A673 (cell line): ENCODE measurements at regions not wholly inside any gene's neighbourhood (a gene's known extent, or its start where the extent isn't known, plus 50 kb on each side); places are given as distances from the start of the nearest gene placed in this dataset.

Experiments used
- BruUV-seq: library from RNA; stranded (reverse); fragments of 400-500 nt; replicated peaks from 2 replicates; lab custom pipeline; 2021; lab: Mats Ljungman, UMichigan
- CTCF ChIA-PET: fragments of 300-600 bp; sonication (Branson Sonifier 250); formaldehyde crosslinking; loops from one replicate; lab custom pipeline; 2022; ENCODE audit warnings: antibody characterized with exemption; lab: Charles Lee
- POLR2A ChIA-PET: fragments of 300-600 bp; sonication (Branson Sonifier 250); formaldehyde crosslinking; loops from one replicate; lab custom pipeline; 2022; ENCODE audit warnings: antibody characterized with exemption; ENCODE audit not compliant: low non-redundant PET; lab: Charles Lee
- DNase-seq: peaks from one replicate; pipeline ENCODE4 v3.0.0-alpha.2; 2015; ENCODE audit warnings: low spot score
- H3K27ac ChIP-seq: fragments of 200-600 bp; sonication (generic); 2 replicates; pipeline ENCODE4 v1.5.1; 2016; ENCODE audit warnings: mixed run types, low read depth, mild to moderate bottlenecking, mixed read lengths, antibody characterized with exemption, low read length; ENCODE audit not compliant: poor library complexity, severe bottlenecking
- H3K27me3 ChIP-seq: fragments of 200-600 bp; sonication (generic); replicated peaks from 2 replicates; pipeline ENCODE4 v1.6.1; 2017; ENCODE audit warnings: mixed run types, low read depth, mild to moderate bottlenecking, mixed read lengths, antibody characterized with exemption, low read length; ENCODE audit not compliant: insufficient read depth, poor library complexity
- H3K36me3 ChIP-seq: fragments of 200-600 bp; sonication (generic); 2 replicates; pipeline ENCODE4 v1.6.1; 2016; ENCODE audit warnings: mixed run types, mild to moderate bottlenecking, mixed read lengths, antibody characterized with exemption, low read length; ENCODE audit not compliant: insufficient read depth, poor library complexity, severe bottlenecking
- H3K4me1 ChIP-seq: fragments of 200-600 bp; sonication (generic); 2 replicates; pipeline ENCODE4 v1.6.1; 2017; ENCODE audit warnings: mixed run types, mild to moderate bottlenecking, mixed read lengths, antibody characterized with exemption, low read length; ENCODE audit not compliant: insufficient read depth, poor library complexity, severe bottlenecking
- H3K4me3 ChIP-seq: fragments of 200-600 bp; sonication (generic); 2 replicates; pipeline ENCODE4 v1.5.1; 2016; ENCODE audit warnings: low read depth, mixed run types, mild to moderate bottlenecking, mixed read lengths, low read length; ENCODE audit not compliant: poor library complexity, severe bottlenecking
- H3K9me3 ChIP-seq: fragments of 200-600 bp; sonication (generic); 2 replicates; pipeline ENCODE4 v1.6.1; 2016; ENCODE audit warnings: mixed run types, low read depth, mild to moderate bottlenecking, mixed read lengths, antibody characterized with exemption, low read length; ENCODE audit not compliant: poor library complexity, severe bottlenecking
- CTCF ChIP-seq: fragments of 300-800, 200-600 bp; sonication (generic); conservative IDR thresholded peaks from 2 replicates; pipeline ENCODE4 v1.5.1; 2017; ENCODE audit warnings: low read depth, mild to moderate bottlenecking, antibody characterized with exemption, low read length, moderate library complexity, mixed read lengths
- EZH2 ChIP-seq: fragments of 200-600 bp; sonication (generic); IDR thresholded peaks from 2 replicates; pipeline ENCODE4 v1.6.1; 2017; ENCODE audit warnings: borderline replicate concordance, low read depth, mild to moderate bottlenecking, mixed read lengths, antibody characterized with exemption, low read length; ENCODE audit not compliant: poor library complexity, severe bottlenecking
- intact Hi-C: fragments of 100-400 bp; cut with micrococcal nuclease; formaldehyde crosslinking; loops from one replicate; pipeline ENCODE4 v1.10.0; 2022; ENCODE audit not compliant: unreplicated experiment

DNA sequence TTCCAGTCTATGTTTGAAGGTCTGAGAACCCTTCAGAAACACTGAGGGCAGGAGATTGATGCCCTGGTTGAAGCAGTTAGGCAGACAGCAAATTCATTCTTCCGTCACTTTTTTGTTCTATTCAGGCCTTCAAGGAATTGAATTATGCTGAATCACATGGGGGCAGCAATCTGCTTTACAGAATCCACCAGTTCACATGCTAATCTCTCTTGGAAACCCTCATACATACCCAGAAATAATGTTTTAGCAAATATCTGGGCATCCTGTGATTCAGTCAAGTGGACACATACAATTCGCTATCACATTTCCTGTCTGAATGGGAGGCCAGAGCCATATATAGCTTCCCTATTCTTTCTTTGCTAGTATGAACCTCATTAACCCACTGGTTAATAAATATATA, 301.4 kb upstream of the CNTNAP5 start:
- no peaks in the 10 kb centered on the region for H3K36me3 ChIP-seq
- ChIA-PET POLR2A (no interaction called here), CTCF (no interaction called here)
- H3K4me1 ChIP-seq, result no peaks in the 10 kb centered on the region
- DNase-seq, result peak; percentile 12
- no TSS peak for BruUV-seq
- no peak overlapping the region for H3K4me3 ChIP-seq
- no peak overlapping the region for H3K27ac ChIP-seq
- intact Hi-C loops, result no loop called here
- no peaks in the 10 kb centered on the region for H3K27me3 ChIP-seq
- peaks cover 5% of the 10 kb centered on the region for H3K9me3 ChIP-seq
- no peak for TF ChIP-seq CTCF
- no peak for TF ChIP-seq EZH2

DNA sequence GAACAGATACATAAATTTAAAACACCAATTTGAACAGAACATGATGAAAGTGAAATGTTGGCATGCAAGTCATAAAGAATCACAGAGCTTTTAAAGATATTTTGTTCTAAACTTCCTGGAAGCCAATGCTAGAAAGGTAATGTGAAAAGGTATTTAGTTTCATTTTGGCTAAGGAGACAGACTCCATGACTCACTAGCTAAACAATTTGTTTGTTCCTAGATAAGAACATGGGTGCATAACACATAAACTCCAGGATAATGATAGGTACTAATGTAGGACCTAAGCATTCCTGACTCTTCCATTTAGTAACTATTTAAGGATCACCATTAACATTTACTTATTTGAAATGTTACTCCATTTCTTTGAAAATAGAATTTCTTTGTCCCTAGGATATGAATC, 292.5 kb upstream of the CNTNAP5 start:
- Histone ChIP-seq H3K27ac (no peak overlapping the region), H3K4me3 (no peak overlapping the region), H3K9me3 (peaks cover 4% of the 10 kb centered on the region), H3K36me3 (no peaks in the 10 kb centered on the region), H3K27me3 (no peaks in the 10 kb centered on the region), H3K4me1 (no peaks in the 10 kb centered on the region)
- TF ChIP-seq CTCF, result no peak
- no peak for TF ChIP-seq EZH2
- ChIA-PET CTCF (no interaction called here), POLR2A (no interaction called here)
- BruUV-seq, result no TSS peak
- no peak for DNase-seq
- intact Hi-C loops, result no loop called here

- TF ChIP-seq EZH2 (no peak), CTCF (no peak)
- no TSS peak for BruUV-seq
- intact Hi-C loops, result no loop called here
- Histone ChIP-seq H3K36me3 (no peaks in the 10 kb centered on the region), H3K9me3 (peaks cover 4% of the 10 kb centered on the region), H3K27ac (no peak overlapping the region), H3K4me1 (no peaks in the 10 kb centered on the region), H3K27me3 (no peaks in the 10 kb centered on the region), H3K4me3 (no peak overlapping the region)
- CTCF ChIA-PET, result no interaction called here
- no peak for DNase-seq
- POLR2A ChIA-PET, result no interaction called here
Measured at GRCh38 chr2:123737371-123737770, 287.7 kb upstream of the CNTNAP5 start.
